H9 (cell line): ENCODE measurements at regions not wholly inside any gene's neighbourhood (a gene's known extent, or its start where the extent isn't known, plus 50 kb on each side); places are given as distances from the start of the nearest gene placed in this dataset.

Source experiments
- DNase-seq: peaks from one replicate; pipeline ENCODE4 v3.0.0-alpha.2; 2017
- H2AFZ ChIP-seq: one replicate; pipeline ENCODE4 v1.6.1; 2013; ENCODE audit warnings: mild to moderate bottlenecking, low read length, control low read depth, moderate library complexity
- H2AK5ac ChIP-seq: 2 replicates; pipeline ENCODE4 v1.6.1; 2013; ENCODE audit warnings: low read length, control low read depth, mixed read lengths; ENCODE audit not compliant: insufficient read length
- H2BK120ac ChIP-seq: one replicate; pipeline ENCODE4 v1.6.1; 2013; ENCODE audit warnings: low read depth, mild to moderate bottlenecking, low read length, control low read depth, inconsistent platforms; ENCODE audit not compliant: poor library complexity, severe bottlenecking
- H2BK12ac ChIP-seq: 2 replicates; pipeline ENCODE4 v1.6.1; 2013; ENCODE audit warnings: low read length, control low read depth, mixed read lengths, low read depth; ENCODE audit not compliant: insufficient read length
- H2BK15ac ChIP-seq: 2 replicates; pipeline ENCODE4 v1.6.1; 2013; ENCODE audit warnings: low read depth, low read length, control low read depth
- H2BK20ac ChIP-seq: one replicate; pipeline ENCODE4 v1.6.1; 2013; ENCODE audit warnings: low read depth, mild to moderate bottlenecking, low read length, control low read depth, inconsistent platforms; ENCODE audit not compliant: poor library complexity, severe bottlenecking
- H2BK5ac ChIP-seq: 2 replicates; pipeline ENCODE4 v1.6.1; 2013; ENCODE audit warnings: low read length, control low read depth, mixed read lengths; ENCODE audit not compliant: insufficient read length
- H3K14ac ChIP-seq: 2 replicates; pipeline ENCODE4 v1.6.1; 2013; ENCODE audit warnings: low read length, control low read depth; ENCODE audit not compliant: insufficient read depth
- H3K18ac ChIP-seq: 2 replicates; pipeline ENCODE4 v1.6.1; 2013; ENCODE audit warnings: low read depth, mild to moderate bottlenecking, mixed read lengths, low read length, control low read depth; ENCODE audit not compliant: insufficient read length
- H3K23ac ChIP-seq: 2 replicates; pipeline ENCODE4 v1.6.1; 2013; ENCODE audit warnings: low read length, control low read depth, mixed read lengths, low read depth; ENCODE audit not compliant: insufficient read length
- H3K23me2 ChIP-seq: 2 replicates; pipeline ENCODE4 v1.6.1; 2013; ENCODE audit warnings: low read depth, mild to moderate bottlenecking, mixed read lengths, low read length, control low read depth; ENCODE audit not compliant: insufficient read length, poor library complexity, severe bottlenecking
- H3K27ac ChIP-seq: 2 replicates; pipeline ENCODE4 v1.5.1; 2013; ENCODE audit warnings: low read length, control low read depth, mixed read lengths, low read depth; ENCODE audit not compliant: insufficient read length
- H3K27me3 ChIP-seq: 2 replicates; pipeline ENCODE4 v1.6.1; 2013; ENCODE audit warnings: low read length, control low read depth, inconsistent platforms; ENCODE audit not compliant: insufficient read depth
- H3K4ac ChIP-seq: 2 replicates; pipeline ENCODE4 v1.6.1; 2013; ENCODE audit warnings: low read depth, mild to moderate bottlenecking, control low read depth, inconsistent platforms, low read length, moderate library complexity
- H3K4me1 ChIP-seq: 2 replicates; pipeline ENCODE4 v1.6.1; 2013; ENCODE audit warnings: low read length, control low read depth, inconsistent platforms; ENCODE audit not compliant: insufficient read depth
- H3K4me2 ChIP-seq: 2 replicates; pipeline ENCODE4 v1.6.1; 2013; ENCODE audit warnings: low read length, control low read depth, mixed read lengths; ENCODE audit not compliant: insufficient read length, insufficient read depth
- H3K56ac ChIP-seq: 2 replicates; pipeline ENCODE4 v1.6.1; 2013; ENCODE audit warnings: low read depth, mild to moderate bottlenecking, mixed read lengths, low read length, control low read depth; ENCODE audit not compliant: insufficient read length
- H3K79me1 ChIP-seq: 2 replicates; pipeline ENCODE4 v1.6.1; 2013; ENCODE audit warnings: low read depth, mild to moderate bottlenecking, moderate library complexity, low read length, control low read depth, inconsistent platforms; ENCODE audit not compliant: insufficient read depth, poor library complexity, severe bottlenecking
- H3K79me2 ChIP-seq: 2 replicates; pipeline ENCODE4 v1.6.1; 2013; ENCODE audit warnings: low read length, control low read depth, inconsistent platforms; ENCODE audit not compliant: insufficient read depth
- H3K9ac ChIP-seq: 2 replicates; pipeline ENCODE4 v1.6.1; 2013; ENCODE audit warnings: low read length, control low read depth, mixed read lengths; ENCODE audit not compliant: insufficient read length; ENCODE audit errors: extremely low read depth
- H3K9me3 ChIP-seq: one replicate; pipeline ENCODE4 v1.6.1; 2013; ENCODE audit warnings: low read depth, low read length, inconsistent platforms; ENCODE audit not compliant: control insufficient read depth
- H3T11ph ChIP-seq: one replicate; pipeline ENCODE4 v1.6.1; 2013; ENCODE audit warnings: mild to moderate bottlenecking, low read length, control low read depth, inconsistent platforms
- H4K20me1 ChIP-seq: one replicate; pipeline ENCODE4 v1.6.1; 2013; ENCODE audit not compliant: control insufficient read depth, insufficient read length, insufficient read depth
- H4K5ac ChIP-seq: 2 replicates; pipeline ENCODE4 v1.6.1; 2013; ENCODE audit warnings: low read depth, mild to moderate bottlenecking, mixed read lengths, low read length, control low read depth; ENCODE audit not compliant: insufficient read length
- H4K8ac ChIP-seq: replicated peaks from 2 replicates; pipeline ENCODE4 v1.6.1; 2013; ENCODE audit warnings: low read length, control low read depth, mixed read lengths, low read depth; ENCODE audit not compliant: insufficient read length
- H4K91ac ChIP-seq: 2 replicates; pipeline ENCODE4 v1.6.1; 2013; ENCODE audit warnings: low read depth, mild to moderate bottlenecking, moderate library complexity, mixed read lengths, low read length, control low read depth; ENCODE audit not compliant: insufficient read length
- H3K27ac Mint-ChIP-seq, 3 experiments: 2 replicates in 2 of 3; 3 replicates in 1 of 3; pipeline ENCODE4 v1.8.0; 2020 to 2021; ENCODE audit warnings: mixed read lengths in 3 of 3, mild to moderate bottlenecking in 1 of 3, moderate library complexity in 1 of 3
- H3K27me3 Mint-ChIP-seq: 2 replicates; pipeline ENCODE4 v1.8.0; 2021; ENCODE audit warnings: low read depth, mild to moderate bottlenecking, moderate library complexity, mixed read lengths
- H3K36me3 Mint-ChIP-seq, 3 experiments: 2 replicates in 2 of 3; 3 replicates in 1 of 3; pipeline ENCODE4 v1.8.0; 2020 to 2021; ENCODE audit warnings: low read depth in 3 of 3, mixed read lengths in 3 of 3; ENCODE audit not compliant: insufficient read depth in 1 of 3
- H3K4me1 Mint-ChIP-seq, 2 experiments: 2 replicates each; pipeline ENCODE4 v1.8.0; 2020; ENCODE audit warnings: mixed read lengths in 2 of 2
- H3K4me3 Mint-ChIP-seq, 2 experiments: 2 replicates in 1 of 2; 3 replicates in 1 of 2; pipeline ENCODE4 v1.8.0; 2020 to 2021; ENCODE audit warnings: mild to moderate bottlenecking in 2 of 2, mixed read lengths in 2 of 2, moderate library complexity in 1 of 2
- H3K9me3 Mint-ChIP-seq, 2 experiments: 2 replicates in 1 of 2; 3 replicates in 1 of 2; pipeline ENCODE4 v1.8.0; 2020; ENCODE audit warnings: mild to moderate bottlenecking in 2 of 2, mixed read lengths in 2 of 2, moderate library complexity in 1 of 2
- WGBS: extraction: QIAGEN DNeasy Blood & Tissue Kit; methylation state at CpG from one replicate; pipeline ENCODE4 v1.1.7; 2013; ENCODE audit warnings: missing lambda C conversion rate, low lambda C conversion rate, mixed read lengths; ENCODE audit not compliant: insufficient read length; ENCODE audit errors: extremely low coverage; 5-methylcytosine and 5-hydroxymethylcytosine counted together
- TF ChIP-seq, protein P1 (sequence below): fragments of 200-600 bp; sonication (generic); conservative IDR thresholded peaks from 3 replicates; pipeline ENCODE4 v1.8.0; 2021; ENCODE audit warnings: antibody characterized with exemption, mild to moderate bottlenecking

DNA sequence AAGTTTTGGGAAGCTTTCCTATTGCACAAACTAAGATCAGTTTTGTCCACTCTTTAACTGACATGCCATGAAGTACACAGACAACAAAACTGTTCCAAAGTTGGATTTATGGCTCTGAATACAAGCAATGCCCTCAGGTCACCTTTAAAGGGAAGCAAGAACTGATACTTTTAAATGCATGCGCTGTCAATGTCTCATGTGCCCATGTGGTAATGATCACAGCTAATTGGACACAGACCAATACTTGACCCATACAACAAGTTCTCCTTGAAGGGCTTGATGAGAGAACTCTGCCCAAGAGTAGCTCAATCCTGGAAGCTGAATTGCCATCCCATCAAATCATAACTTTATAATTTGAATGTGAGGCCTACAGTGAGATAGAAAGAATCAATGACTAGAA lies 624.9 kb downstream of the ETS1 start:
- Mint-ChIP-seq H3K9me3 (no peaks in the 10 kb centered on the region), H3K27me3 (no peaks in the 10 kb centered on the region), H3K27ac (no peak overlapping the region), H3K36me3 (no peaks in the 10 kb centered on the region), H3K4me1 (peaks cover 4 to 5% of the 10 kb centered on the region in 2 experiments; a peak in 3 of 4 replicates), H3K4me3 (no peak overlapping the region)
- TF ChIP-seq, protein P1, sequence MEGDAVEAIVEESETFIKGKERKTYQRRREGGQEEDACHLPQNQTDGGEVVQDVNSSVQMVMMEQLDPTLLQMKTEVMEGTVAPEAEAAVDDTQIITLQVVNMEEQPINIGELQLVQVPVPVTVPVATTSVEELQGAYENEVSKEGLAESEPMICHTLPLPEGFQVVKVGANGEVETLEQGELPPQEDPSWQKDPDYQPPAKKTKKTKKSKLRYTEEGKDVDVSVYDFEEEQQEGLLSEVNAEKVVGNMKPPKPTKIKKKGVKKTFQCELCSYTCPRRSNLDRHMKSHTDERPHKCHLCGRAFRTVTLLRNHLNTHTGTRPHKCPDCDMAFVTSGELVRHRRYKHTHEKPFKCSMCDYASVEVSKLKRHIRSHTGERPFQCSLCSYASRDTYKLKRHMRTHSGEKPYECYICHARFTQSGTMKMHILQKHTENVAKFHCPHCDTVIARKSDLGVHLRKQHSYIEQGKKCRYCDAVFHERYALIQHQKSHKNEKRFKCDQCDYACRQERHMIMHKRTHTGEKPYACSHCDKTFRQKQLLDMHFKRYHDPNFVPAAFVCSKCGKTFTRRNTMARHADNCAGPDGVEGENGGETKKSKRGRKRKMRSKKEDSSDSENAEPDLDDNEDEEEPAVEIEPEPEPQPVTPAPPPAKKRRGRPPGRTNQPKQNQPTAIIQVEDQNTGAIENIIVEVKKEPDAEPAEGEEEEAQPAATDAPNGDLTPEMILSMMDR = no peak
- Histone ChIP-seq H3T11ph (no peak overlapping the region), H3K23me2 (no peaks in the 10 kb centered on the region), H2BK120ac (no peak overlapping the region), H4K20me1 (no peaks in the 10 kb centered on the region), H3K79me1 (no peaks in the 10 kb centered on the region), H4K91ac (no peak overlapping the region), H3K9me3 (no peaks in the 10 kb centered on the region), H2AFZ (no peak overlapping the region), H3K23ac (no peak overlapping the region), H2AK5ac (no peak overlapping the region), H3K27me3 (no peaks in the 10 kb centered on the region), H4K5ac (no peak overlapping the region), H3K4me2 (no peak overlapping the region), H4K8ac (no peak overlapping the region), H3K56ac (no peak overlapping the region), H3K14ac (no peak overlapping the region), H2BK5ac (no peak overlapping the region), H2BK15ac (no peak overlapping the region), H3K9ac (no peak overlapping the region), H3K79me2 (no peaks in the 10 kb centered on the region), H3K4ac (no peak overlapping the region), H3K18ac (no peak overlapping the region), H3K27ac (no peak overlapping the region), H2BK20ac (no peak overlapping the region), H3K4me1 (no peaks in the 10 kb centered on the region), H2BK12ac (no peak overlapping the region)
- DNase-seq = no peak
- no CpG with 5 or more reads among the region's 1 CpG for WGBS
